Panc1 (cell line): ENCODE measurements at regions not wholly inside any gene's neighbourhood (a gene's known extent, or its start where the extent isn't known, plus 50 kb on each side); places are given as distances from the start of the nearest gene placed in this dataset.

Experiments
- ATAC-seq: fragments of 200-7000 bp; cut with Tn5 transposase; 2 replicates; pipeline ENCODE4 v1.9.1; 2020; ENCODE audit warnings: mild to moderate bottlenecking, moderate library complexity
- BruUV-seq: library from RNA; stranded (reverse); fragments of 400-500 nt; replicated peaks from 2 replicates; lab custom pipeline; 2021; lab: Mats Ljungman, UMichigan
- CTCF ChIA-PET: fragments of 300-600 bp; sonication (Branson Sonifier 250); formaldehyde crosslinking; loops from one replicate; lab custom pipeline; 2022; ENCODE audit warnings: antibody characterized with exemption; lab: Charles Lee
- POLR2A ChIA-PET: fragments of 300-600 bp; sonication (Branson Sonifier 250); formaldehyde crosslinking; loops from one replicate; lab custom pipeline; 2022; ENCODE audit warnings: antibody characterized with exemption; lab: Charles Lee
- DNase-seq: peaks from one replicate; pipeline ENCODE4 v3.0.0-alpha.2; 2010; ENCODE audit warnings: low read depth, low spot score
- H3K27ac ChIP-seq: 2 replicates; pipeline ENCODE4 v1.5.1; 2011; ENCODE audit warnings: mild to moderate bottlenecking, low read length, inconsistent platforms
- H3K27me3 ChIP-seq: fragments of 200-500 bp; sonication (Bioruptor generic); 2 replicates; pipeline ENCODE4 v1.6.0; 2014; ENCODE audit warnings: low read length, inconsistent platforms; ENCODE audit not compliant: control insufficient read depth, insufficient read depth
- H3K36me3 ChIP-seq: fragments of 200-500 bp; sonication (Bioruptor generic); 2 replicates; pipeline ENCODE4 v1.5.1; 2014; ENCODE audit warnings: inconsistent platforms, mild to moderate bottlenecking, low read length, moderate library complexity; ENCODE audit not compliant: control insufficient read depth, insufficient read depth
- H3K4me1 ChIP-seq: 2 replicates; pipeline ENCODE4 v1.5.1; 2011; ENCODE audit warnings: inconsistent platforms, mild to moderate bottlenecking, low read length, moderate library complexity; ENCODE audit not compliant: control insufficient read depth, insufficient read depth
- H3K4me3 ChIP-seq, 2 experiments: 2 replicates each; pipeline ENCODE4 v1.5.1; 2011 to 2012; ENCODE audit warnings: low read depth in 2 of 2, low read length in 2 of 2, mild to moderate bottlenecking in 2 of 2, inconsistent platforms in 1 of 2, moderate library complexity in 1 of 2
- H3K9me3 ChIP-seq: fragments of 200-500 bp; sonication (Bioruptor generic); 2 replicates; pipeline ENCODE4 v1.5.1; 2014; ENCODE audit warnings: low read depth, mild to moderate bottlenecking, inconsistent platforms, low read length, moderate library complexity; ENCODE audit not compliant: control insufficient read depth, insufficient read depth
- CTCF ChIP-seq: fragments of 450-650 bp; IDR thresholded peaks from 2 replicates; pipeline ENCODE4 v1.5.1; 2017; ENCODE audit warnings: mild to moderate bottlenecking
- POLR2AphosphoS5 ChIP-seq: IDR thresholded peaks from 2 replicates; pipeline ENCODE4 v1.6.1; 2012; ENCODE audit warnings: mild to moderate bottlenecking, low read depth, low read length, moderate library complexity
- REST ChIP-seq, 2 experiments: IDR thresholded peaks; 2 replicates each; pipeline ENCODE4 v1.6.1; 2011 to 2012; ENCODE audit warnings: low read depth in 2 of 2, control low read depth in 1 of 2, low read length in 1 of 2, mild to moderate bottlenecking in 1 of 2, moderate library complexity in 1 of 2; ENCODE audit not compliant: insufficient read depth in 1 of 2
- SIN3A ChIP-seq: IDR thresholded peaks from 2 replicates; pipeline ENCODE4 v1.6.1; 2012; ENCODE audit warnings: low read depth, mild to moderate bottlenecking, low read length, moderate library complexity, borderline replicate concordance; ENCODE audit not compliant: insufficient read depth
- TCF7L2 ChIP-seq: IDR thresholded peaks from 2 replicates; pipeline ENCODE4 v1.6.1; 2011; ENCODE audit warnings: mild to moderate bottlenecking, low read depth, low read length, inconsistent platforms
- in situ Hi-C: cut with HindIII; loops from 2 replicates; pipeline ENCODE4 v1.10.0; 2016; ENCODE audit warnings: low sequenced_read_pairs, low pct_unique_long_range_greater_than_20kb
- intact Hi-C: fragments of 100-400 bp; cut with micrococcal nuclease; formaldehyde crosslinking; loops from one replicate; pipeline ENCODE4 v1.10.0; 2022; ENCODE audit not compliant: unreplicated experiment

- H3K9me3 ChIP-seq: no peaks in the 10 kb centered on the region
- BruUV-seq: no TSS peak
- no peaks in the 10 kb centered on the region for H3K27me3 ChIP-seq
- ChIA-PET CTCF (no interaction called here), POLR2A (no interaction called here)
- ATAC-seq (no peak), DNase-seq (no peak)
- in situ Hi-C loops: no loop called here
- no peak overlapping the region for H3K4me3 ChIP-seq
- intact Hi-C loops: no loop called here
- H3K27ac ChIP-seq: no peak overlapping the region
- no peak for TF ChIP-seq REST (IDR thresholded peaks at IDR 0.05; ENCODE audit: insufficient read depth in 1 of 2, low read depth in 2 of 2, low read length in 1 of 2)
- no peak for TF ChIP-seq TCF7L2
- no peak for TF ChIP-seq SIN3A
- TF ChIP-seq POLR2AphosphoS5: no peak
- TF ChIP-seq CTCF: no peak
- H3K4me1 ChIP-seq: no peaks in the 10 kb centered on the region
- H3K36me3 ChIP-seq: no peaks in the 10 kb centered on the region
Measured at GRCh38 chr18:55079067-55079466, 119.8 kb upstream of the CCDC68 start.

GRCh38 chr18:55078303-55078932 lies 119.2 kb upstream of the CCDC68 start:
- H3K4me3 ChIP-seq: no peak overlapping the region
- BruUV-seq: no TSS peak
- in situ Hi-C loops: no loop called here
- H3K27me3 ChIP-seq: no peaks in the 10 kb centered on the region
- no peaks in the 10 kb centered on the region for H3K36me3 ChIP-seq
- H3K9me3 ChIP-seq: no peaks in the 10 kb centered on the region
- no peaks in the 10 kb centered on the region for H3K4me1 ChIP-seq
- intact Hi-C loops: no loop called here
- ChIA-PET POLR2A (no interaction called here), CTCF (no interaction called here)
- DNase-seq (no peak), ATAC-seq (no peak)
- H3K27ac ChIP-seq: no peak overlapping the region
- no peak for TF ChIP-seq TCF7L2
- no peak for TF ChIP-seq CTCF
- no peak for TF ChIP-seq REST (IDR thresholded peaks at IDR 0.05; ENCODE audit: insufficient read depth in 1 of 2, low read depth in 2 of 2, low read length in 1 of 2)
- TF ChIP-seq POLR2AphosphoS5: no peak
- TF ChIP-seq SIN3A: no peak
